ENCODE measurements at regions not wholly inside any gene's neighbourhood (a gene's known extent, or its start where the extent isn't known, plus 50 kb on each side); places are given as distances from the start of the nearest gene placed in this dataset.

GRCh38 chr2:204213588-204213987 lies 277.0 kb downstream of the ICOS start:
- TF ChIP-seq CTCF (IDR thresholded peaks at IDR 0.05; ENCODE audit: low read length) (no peak), EZH2 (IDR thresholded peaks at IDR 0.05; ENCODE audit: borderline replicate concordance, low read length) (no peak)
